ENCODE measurements at regions not wholly inside any gene's neighbourhood (a gene's known extent, or its start where the extent isn't known, plus 50 kb on each side); places are given as distances from the start of the nearest gene placed in this dataset.

- DNase-seq (ENCODE audit: low read depth, low spot score), result no peak
Observed at GRCh38 chr18:65288908-65289307, 461.9 kb upstream of the CDH7 start.

GRCh38 chr18:65287652-65288051 is 463.2 kb upstream of the CDH7 start:
- DNase-seq (ENCODE audit: low read depth, low spot score), result no peak

GRCh38 chr18:65282096-65282495 is 468.7 kb upstream of the CDH7 start:
- DNase-seq (ENCODE audit: low read depth, low spot score), result no peak

GRCh38 chr18:65279668-65280305 is 471.0 kb upstream of the CDH7 start:
- DNase-seq (ENCODE audit: low read depth, low spot score), result no peak

DNA sequence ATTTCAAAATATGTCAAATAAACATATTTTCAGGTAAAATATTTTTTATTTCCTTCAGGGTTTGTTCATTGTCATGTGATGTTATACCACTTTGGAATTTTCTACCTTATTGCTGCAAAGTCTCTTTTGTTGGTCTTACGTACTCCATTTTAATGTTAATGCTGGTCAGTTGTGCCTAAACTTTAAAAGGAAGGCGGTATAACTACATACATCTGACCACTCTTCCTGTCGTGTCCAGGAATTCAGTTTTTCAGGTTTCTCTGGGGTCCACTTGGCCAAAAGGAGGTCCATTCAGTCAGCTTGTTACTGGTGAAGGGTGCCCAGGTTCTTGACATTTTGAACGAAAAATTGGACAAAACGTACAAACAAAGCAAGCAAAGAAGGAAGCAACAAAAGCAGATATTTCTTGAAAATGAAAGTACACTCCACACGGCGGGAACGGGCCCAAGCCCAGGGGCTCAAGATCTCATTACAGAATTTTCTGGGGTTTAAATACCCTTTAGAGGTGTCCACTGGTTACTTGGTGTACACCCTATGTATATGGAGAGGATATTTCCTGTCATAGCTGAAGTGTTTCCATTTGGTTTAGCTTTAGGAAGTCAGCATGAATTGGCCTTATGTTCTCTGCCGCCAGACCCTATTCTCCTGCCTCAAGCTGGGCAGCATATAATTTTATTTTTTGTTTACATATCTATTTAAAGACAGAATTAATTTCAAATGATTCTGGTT is 471.7 kb upstream of the CDH7 start:
- no peak for DNase-seq (ENCODE audit: low read depth, low spot score)

GRCh38 chr18:65269375-65269774 is 481.4 kb upstream of the CDH7 start:
- DNase-seq (ENCODE audit: low read depth, low spot score), result no peak

- DNase-seq (ENCODE audit: low read depth, low spot score), result no peak
Observed at GRCh38 chr18:65265761-65266160, 485.1 kb upstream of the CDH7 start.

DNA sequence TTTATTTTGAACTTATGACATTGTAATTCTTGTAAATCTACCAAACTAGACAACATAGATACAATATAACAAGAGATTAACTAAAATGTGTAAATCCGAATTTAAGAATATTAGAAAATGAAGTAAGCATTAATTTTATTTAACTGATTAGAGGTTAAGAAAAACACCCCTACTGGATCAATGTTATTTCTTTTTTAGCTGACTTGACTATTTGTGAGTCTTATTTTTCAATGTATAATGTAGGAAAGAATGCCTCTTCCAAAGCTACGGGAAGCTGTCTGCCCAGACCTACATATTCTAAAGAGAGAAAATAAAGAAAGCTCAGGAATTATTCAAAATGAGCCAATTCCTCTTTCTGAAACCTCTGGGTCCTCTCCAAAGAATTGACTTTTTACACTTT is 490.8 kb upstream of the CDH7 start:
- no peak for DNase-seq (ENCODE audit: low read depth, low spot score)

DNA sequence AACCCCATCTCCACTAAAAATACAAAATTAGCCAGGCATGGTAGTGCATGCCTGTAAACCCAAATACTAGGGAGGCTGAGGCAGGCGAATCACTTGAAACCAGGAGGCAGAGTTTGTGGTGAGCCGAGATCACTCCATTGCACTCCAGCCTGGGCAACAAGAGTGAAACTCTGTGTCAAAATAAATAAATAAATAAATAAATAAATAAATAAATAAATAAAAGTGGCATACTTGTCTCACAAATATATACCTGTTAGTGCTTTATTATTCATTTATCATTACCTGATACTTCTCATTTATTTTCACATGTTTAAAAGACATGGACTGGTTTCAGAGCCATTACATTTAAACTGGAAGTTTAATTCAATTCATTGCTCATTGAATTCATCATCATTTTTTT is 491.4 kb upstream of the CDH7 start:
- no peak for DNase-seq (ENCODE audit: low read depth, low spot score)

GRCh38 chr18:65257149-65257548 is 493.7 kb upstream of the CDH7 start:
- peak; percentile 55 for DNase-seq (ENCODE audit: low read depth, low spot score)

GRCh38 chr18:65255417-65255816 is 495.4 kb upstream of the CDH7 start:
- no peak for DNase-seq (ENCODE audit: low read depth, low spot score)

GRCh38 chr18:65239787-65240186 is 511.0 kb upstream of the CDH7 start:
- no peak for DNase-seq (ENCODE audit: low read depth, low spot score)

DNA sequence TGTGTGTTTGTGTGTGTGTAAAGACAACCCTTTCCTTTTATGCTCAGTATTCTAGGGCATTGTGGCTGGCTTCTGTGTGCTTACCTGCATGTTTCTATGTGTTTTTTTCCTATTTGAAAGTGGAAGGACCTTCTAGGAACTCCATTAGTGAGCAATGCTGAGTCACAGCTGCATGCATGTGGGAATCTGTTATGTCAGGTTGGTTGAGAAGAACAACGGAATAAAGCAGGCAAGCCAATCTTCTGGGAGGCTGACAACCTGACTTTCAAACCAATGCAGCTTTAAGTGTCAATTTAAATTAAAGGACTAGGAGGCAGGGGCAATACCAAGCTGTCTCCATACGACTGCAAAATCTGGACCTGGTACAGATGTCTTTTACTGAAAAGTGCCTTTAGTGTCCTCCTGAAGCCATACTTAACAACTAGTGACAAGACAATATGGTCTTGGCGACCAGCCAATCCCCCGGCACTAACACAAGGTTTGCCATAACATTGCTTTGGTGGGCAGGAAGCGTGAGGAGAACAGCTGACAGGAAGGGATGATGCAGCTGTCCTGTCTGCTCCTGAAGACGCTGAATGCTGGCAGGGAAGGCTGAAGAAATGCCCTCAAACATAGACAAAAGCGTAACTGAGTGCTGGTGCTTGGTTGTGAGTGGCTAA is 514.7 kb upstream of the CDH7 start:
- DNase-seq (ENCODE audit: low read depth, low spot score), result no peak

GRCh38 chr18:65230311-65230710 is 520.5 kb upstream of the CDH7 start:
- DNase-seq (ENCODE audit: low read depth, low spot score), result no peak

DNA sequence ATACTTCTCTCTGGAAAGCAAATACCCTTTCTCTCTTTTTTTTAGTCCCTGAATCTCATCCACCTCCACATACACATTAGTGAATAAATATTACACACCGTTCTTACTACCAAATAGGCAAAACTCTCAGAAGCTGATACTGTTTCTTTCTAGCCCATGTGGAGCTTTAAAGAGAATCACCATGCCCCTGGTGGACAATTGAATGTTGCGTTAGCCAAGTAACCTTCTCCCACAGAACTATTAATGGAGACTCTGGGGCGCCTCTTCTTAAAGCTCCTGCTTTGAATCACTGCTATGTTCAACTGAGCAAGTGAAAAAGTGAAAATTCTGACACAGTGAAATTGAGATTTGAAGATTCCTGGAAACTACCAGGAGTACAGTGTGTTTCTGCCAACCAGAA is 522.8 kb upstream of the CDH7 start:
- no peak for DNase-seq (ENCODE audit: low read depth, low spot score)

- no peak for DNase-seq (ENCODE audit: low read depth, low spot score)
Observed at GRCh38 chr18:65221736-65222135, 529.1 kb upstream of the CDH7 start.

DNA sequence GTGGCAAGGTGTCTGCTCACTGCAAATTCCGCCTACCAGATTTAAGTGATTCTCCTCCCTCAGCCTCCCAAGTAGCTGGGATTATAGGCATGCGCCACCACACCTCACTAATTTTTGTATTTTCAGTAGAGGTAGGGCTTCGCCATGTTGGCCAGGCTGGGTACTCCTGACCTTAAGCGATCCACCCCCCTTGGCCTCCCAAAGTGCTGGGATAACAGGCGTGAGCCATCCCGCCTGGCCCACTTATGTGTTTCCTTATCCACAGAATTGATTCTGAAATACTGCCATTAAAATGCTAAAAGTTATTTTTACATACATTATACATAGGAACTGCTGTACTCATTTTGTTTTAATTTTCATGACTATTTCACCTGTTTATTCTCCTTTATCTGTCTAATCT is 529.7 kb upstream of the CDH7 start:
- no peak for DNase-seq (ENCODE audit: low read depth, low spot score)

DNA sequence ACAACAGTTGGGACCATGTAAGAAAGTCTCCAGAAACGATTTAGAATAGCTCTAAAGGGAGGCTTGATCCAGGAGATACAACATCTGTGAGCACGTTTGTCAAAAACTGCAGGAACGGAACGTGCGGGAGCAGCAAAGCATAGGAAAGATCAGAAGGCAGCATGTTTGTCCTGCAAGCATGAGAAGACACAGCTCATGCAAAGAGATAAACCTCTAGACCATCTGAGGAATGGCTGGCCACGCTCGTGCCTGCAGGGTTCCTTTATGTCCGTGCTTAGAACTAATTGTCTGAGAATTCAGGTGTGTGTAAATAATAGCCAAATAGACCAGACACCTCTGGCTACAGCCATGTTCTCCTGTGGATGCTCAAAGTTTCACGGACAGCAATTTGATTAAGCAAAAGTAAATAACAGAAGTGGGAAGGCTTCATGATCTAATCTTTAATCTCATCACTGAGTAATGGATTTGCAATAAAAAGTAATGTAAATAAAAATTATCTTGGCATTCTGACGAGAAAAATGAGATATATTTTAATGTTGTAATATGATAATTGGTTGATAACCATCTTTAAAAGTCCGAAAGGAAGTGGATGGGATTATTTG is 534.8 kb upstream of the CDH7 start:
- DNase-seq (ENCODE audit: low read depth, low spot score), result no peak

DNA sequence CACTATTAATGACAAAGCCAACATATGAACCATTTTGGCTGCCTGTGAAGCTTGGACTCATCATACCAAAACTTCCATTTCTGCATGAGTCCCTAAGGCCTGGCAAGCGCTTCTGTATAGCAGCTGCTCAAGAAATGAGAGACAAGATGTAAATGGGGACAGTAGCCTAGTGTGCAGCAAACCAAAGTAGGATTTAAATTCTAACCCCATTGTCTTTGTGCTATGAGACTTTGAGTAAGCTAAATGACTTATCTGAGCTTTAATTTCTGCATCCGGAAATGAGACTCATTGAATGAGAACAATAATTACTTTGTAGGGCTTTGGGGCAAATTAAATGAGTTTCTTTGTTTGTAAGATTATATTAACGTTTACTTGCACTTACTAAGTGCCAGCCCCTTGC is 536.4 kb upstream of the CDH7 start:
- no peak for DNase-seq (ENCODE audit: low read depth, low spot score)

DNA sequence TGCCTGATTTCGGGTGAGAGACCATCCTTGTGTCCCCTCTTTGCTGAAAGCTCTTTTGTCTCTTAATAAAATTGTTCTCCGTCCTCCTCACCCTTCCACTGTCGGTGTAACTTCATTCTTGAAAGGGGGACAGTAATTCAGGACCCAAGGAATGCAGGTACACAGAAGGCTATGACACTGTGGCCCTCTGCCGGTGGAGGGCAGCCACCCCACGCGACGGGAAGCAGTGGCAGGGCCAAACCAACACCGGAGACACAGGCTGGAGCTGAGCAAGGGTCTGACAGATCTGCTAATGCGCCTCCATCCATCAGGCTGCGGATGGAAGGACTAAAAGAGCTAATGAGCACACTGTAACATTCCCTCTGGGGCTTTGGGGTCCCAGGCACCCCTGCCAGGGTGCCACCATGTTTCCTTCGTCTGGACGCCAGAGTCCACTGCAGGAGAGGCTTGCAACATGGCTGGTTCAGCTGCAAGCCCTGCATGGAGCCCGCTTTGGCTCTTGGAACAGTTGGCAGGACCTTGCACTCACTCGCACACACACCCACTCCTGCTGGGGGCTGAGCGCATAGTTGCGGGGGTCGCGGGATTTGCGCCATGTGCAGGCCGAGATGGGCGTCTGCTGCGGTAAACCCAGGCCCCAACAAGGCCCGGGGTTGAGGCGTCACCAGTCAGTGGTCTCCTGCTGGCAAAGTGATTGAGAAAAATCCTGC is 544.1 kb upstream of the CDH7 start:
- DNase-seq (ENCODE audit: low read depth, low spot score), result peak; percentile 59

GRCh38 chr18:65202091-65202490 is 548.7 kb upstream of the CDH7 start:
- DNase-seq (ENCODE audit: low read depth, low spot score), result no peak

DNA sequence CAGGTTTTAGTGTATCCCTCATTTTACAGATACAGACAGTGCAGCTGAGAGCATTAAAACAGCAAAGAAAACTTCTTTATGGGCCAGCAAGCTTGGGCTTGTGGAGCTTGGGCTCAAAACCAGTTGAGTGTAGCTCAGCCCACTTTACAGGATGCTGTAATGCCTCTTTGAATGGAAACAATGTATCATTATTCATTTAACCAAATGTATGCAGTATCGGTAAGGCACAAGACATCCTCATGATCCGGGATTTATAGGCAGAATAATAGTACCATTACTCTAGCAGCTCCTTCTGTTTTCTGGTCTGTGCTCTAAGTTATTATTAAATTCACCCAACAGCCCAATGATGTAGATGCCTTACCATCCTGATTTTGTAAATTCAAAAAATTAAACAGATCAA is 575.1 kb upstream of the CDH7 start:
- no peak for DNase-seq (ENCODE audit: low read depth, low spot score)
